GM21576 (cell line): ENCODE measurements at regions not wholly inside any gene's neighbourhood (a gene's known extent, or its start where the extent isn't known, plus 50 kb on each side); places are given as distances from the start of the nearest gene placed in this dataset.

Source experiments
- ATAC-seq: cut with Tn5 transposase; IDR thresholded peaks from one replicate; pipeline ENCODE4 v1.9.1; 2021; ENCODE audit warnings: mild to moderate bottlenecking, moderate library complexity; ENCODE audit not compliant: unreplicated experiment

DNA sequence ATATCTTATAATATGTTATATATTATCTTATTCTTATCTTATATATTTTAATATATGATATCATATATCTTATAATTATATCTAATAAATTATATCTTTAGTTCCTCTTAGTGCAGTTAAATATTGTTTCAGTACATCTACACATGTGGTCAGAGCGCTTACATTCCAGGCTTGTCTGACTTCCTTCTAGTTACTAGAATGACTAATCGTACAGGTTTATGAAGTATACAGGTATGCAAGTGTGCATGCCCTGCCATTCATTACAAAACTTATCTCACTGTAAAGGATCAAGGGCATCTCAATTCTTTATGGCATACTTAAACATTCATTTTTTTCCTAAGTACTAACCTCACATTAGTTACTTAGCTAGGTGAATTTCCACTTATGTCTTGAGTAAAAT, 1278.0 kb upstream of the MAP3K7 start:
- no peak for ATAC-seq

DNA sequence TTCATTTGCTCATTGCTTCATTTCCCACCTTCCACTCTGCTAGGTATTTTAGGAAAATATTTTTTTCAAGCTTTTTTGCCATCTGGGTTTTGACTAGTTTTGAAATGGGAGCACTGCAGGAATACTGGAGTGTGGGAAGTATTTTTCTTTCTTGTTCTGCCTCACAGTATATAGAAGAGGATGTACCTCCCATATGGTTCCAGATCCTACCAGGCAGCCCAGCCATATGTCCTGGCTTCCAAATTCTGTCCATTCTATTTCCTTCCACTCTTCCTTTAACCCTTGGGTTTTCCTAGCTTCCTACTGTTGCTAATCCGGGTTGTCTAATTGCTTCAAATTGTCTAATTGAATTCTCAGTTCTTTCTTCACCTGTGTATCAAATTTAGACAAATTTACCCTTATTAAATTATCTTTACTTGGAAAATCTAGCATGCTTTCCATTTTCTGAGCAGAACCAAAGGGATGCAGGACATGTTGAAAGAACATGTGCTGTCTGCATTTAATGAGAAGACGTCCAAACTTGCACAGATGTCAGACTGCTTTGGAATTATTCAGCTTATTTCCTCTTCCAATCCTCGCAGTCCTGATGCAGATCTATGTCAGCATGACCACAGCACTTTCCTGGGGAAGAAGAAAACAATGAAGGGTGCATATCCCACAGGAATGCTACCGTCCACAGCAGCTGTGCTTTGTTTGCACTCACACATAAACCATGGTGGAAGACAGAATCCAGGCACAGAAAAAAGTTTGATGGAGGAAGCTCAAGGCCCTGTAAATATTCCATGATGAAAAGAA, 1273.9 kb upstream of the MAP3K7 start:
- ATAC-seq, result no peak

DNA sequence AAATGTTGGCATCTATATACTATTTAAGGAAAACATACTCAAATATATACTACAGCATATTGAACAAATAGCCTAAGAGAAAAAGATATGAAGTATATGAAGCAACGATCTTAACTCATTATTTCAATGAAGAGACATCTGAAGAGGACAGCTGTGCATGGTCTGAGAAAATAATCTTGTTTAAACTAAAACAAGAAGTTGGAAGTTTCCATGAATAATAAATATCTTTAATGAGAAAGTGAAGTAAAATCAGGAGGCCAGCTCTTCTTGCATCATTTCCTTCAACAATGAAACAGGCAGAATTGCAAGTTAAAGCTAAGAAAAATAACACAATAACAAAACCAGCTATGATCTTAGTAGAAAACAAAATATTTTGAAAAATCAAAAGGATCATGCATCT, 1265.4 kb upstream of the MAP3K7 start:
- no peak for ATAC-seq

DNA sequence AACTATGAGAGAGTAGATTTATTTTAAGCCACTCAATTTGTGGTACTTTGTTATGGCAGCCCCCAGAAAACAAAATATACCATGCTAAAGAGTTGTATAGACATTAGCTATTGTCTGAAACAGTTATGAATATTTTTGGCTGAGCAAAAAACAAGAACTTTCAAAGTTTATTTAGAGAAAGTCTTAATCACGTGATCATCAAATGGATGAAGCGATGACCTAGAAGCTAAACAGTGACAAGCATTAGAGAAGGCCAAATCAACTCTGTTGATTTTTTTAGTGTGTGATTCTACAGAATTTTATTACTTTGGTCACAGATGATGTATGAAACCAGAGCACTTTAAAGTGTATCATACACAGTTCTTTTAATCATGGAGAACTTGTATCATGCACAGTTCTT, 1247.9 kb upstream of the MAP3K7 start:
- ATAC-seq, result no peak

DNA sequence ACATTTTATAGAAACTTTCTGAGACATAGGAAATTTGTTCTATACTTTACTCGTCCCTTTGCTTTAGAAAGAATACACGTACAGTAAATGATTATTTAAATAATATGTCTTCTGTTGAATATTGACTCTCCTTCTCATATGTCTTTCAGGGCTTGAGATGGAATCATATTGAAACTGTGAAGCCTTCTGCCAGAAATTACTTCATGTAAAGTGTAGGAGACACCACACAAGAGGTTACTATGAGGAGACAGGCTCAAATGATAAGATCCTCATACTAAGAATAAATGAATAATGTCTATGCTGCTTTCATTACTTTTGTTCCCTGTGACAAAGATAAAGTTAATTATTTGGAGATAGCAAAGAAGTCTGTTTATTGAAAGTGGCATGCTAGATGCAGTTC, 1240.3 kb upstream of the MAP3K7 start:
- no peak for ATAC-seq

DNA sequence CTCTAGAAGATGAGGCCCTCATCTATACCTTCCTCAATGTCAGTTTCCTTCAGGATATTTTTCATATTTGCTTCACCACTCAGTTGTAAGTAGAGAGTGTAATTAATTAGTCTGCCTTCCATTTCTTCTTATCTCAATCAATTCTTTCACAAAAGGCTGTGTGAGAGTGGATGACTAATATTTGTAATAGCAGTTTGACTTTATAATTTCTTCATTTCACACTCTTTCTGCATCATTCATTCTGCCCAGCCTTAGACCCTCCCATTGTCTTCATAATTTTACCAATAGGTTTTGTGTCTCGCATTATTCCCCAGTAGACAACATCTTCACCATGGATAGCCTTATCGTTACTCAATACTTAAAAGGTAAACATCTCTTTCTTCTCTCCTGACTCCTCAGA, 1239.3 kb upstream of the MAP3K7 start:
- ATAC-seq, result no peak

DNA sequence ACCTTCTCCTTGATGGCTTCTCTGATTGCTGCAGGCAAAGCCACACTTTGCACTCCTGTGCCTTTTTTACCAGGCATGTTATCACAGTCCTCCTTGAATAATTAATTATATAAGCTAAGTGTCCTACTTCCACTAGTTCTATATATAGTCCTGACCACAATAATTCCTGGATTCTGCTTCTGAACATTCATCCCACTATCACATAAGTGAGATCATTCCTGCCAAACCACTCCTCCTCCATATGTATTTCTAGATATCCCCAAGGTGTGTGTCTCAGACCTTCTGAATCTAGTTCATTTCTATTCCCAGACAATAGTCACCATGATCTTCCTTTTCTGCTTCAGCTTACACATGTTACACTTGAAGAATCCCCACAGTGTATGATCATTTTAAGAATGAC, 1237.5 kb upstream of the MAP3K7 start:
- no peak for ATAC-seq

DNA sequence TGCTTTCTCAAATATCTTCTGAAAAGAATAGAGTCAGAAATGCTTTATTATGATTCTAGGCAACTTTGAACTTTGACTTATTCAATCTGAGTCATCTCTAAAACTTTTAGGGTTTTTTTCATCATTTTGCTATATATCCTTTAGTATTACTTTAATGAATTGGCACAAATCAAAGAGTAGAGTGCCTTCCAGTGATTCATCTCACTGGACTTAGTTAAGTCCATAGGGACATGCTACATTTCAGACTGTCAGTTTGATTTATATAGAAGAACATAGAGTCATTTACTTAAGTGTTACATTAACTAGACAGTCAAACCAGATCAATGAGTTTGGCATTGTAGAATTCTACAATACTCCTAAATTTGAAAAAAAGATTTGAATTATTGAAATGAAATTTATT, 1235.7 kb upstream of the MAP3K7 start:
- no peak for ATAC-seq

DNA sequence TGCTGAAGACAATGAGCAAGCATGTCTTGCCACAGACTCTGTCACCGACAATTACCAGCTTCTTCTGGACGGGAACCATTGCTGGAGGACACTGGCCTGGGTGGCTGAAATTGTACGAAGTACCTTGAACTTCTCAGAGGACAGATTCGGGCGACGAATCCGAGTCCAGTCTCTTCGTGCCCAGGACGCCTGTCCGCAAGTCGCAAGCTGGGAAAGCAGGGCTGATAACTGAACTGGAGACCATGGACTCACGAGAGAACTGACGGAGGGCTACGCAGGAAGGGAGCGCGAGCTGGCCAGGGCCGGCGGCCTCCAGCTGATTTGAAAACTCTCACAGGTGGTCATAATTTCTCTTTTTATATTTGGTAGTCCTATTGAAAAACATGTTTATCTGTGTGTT, 1229.5 kb upstream of the MAP3K7 start:
- no peak for ATAC-seq

DNA sequence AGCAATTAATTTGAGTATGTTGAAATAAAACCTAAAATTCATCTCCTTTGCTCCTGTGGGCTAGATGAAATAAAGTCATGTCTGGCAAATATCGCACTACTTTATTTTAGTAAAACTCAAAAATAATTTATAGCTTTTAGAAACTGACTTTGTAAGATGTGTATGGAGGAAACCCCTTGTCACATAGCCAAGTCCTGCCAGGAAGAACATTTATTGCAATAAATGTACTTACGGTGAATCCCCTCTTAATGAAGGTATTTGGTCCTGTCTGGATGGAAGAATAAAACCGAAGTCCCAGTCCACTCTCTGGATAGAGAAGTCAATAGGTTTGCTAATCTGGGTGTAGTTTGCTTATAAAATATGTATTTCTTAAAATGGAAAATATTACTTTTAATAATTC, 1226.8 kb upstream of the MAP3K7 start:
- no peak for ATAC-seq

DNA sequence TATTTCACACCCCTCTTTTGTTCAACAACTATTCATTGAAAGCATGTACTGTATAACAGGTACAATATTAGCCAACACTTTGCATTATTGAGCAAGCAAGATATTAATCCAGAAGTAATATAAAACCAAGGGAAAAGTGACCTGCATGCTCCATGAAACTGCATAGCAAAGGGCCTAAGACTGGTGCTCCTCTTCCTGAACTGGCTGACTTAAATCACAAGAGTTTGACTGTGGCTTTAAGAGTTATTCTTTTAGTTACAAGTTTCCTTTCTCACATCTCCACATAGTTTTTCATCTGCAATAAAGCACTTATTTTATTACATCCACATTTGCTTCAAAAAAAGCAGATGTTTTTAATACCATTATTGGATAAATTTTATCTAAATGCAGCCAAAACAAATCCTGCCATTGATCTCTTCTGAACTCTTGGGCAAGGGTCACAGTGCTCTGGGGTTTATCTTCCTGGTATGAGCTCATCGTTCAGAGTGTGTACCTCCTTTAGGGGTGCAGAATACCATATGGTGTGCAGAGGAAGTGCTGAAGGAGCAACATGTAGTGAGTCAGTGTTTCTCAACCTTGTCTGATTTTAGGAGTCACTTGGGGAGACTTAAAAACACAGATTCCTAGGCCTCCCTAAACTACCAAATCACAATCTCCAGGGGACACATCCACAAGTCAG, 1225.9 kb upstream of the MAP3K7 start:
- ATAC-seq, result no peak

DNA sequence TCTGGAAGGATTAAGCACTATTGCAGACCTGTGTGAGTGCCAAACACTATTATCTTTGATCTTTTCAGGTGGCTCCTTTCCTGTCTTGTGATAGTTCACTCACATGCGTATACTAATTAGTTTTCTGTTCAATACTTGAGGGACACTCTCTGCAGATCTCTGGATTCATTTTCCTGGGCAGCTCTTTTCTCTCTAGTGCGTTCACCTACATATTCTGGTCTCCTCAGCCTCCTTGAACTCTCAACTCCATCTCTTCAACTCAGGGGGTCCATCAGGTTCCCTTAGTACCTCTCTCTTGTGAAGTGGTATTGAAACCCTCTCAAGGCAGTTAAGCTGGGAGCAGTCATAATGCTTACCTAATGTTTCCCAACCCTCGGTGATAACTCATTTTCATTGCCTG, 1218.1 kb upstream of the MAP3K7 start:
- ATAC-seq, result no peak

DNA sequence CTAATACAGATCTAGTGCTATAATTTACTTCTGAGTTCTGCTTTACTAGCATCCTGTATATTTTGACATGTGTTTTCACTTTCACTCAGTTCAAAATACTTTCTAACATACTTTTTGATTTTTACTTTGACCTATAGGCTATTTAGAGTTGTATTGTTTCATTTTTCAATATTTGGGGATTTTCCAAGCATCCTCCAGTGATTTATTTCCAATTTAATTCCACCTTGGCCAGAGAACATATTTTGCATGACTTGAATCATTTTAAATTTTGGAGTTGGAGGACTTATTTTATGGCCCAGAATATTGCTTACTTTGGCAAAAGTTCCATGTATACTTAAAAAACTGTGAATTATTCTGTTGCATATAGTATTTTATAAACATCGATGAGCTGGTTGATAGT, 1215.6 kb upstream of the MAP3K7 start:
- ATAC-seq, result no peak

DNA sequence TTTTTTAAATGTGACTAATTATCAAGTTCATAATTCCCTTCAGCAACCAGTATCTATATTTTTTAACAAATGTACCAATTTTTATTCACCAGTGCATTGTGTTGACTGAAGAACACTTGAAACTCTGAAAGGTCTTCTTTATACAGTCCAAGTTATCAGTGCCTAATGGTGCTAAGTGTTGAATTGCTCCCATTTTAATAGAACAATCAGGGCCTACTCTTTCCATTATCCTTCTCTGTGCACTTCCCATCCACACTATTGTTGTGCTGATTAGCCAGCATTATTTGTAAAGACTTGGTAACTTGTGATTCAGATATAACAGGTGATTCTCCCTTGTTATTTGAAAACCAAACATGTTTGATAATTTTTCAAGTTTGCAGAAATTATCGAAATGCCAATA, 1209.7 kb upstream of the MAP3K7 start:
- no peak for ATAC-seq

DNA sequence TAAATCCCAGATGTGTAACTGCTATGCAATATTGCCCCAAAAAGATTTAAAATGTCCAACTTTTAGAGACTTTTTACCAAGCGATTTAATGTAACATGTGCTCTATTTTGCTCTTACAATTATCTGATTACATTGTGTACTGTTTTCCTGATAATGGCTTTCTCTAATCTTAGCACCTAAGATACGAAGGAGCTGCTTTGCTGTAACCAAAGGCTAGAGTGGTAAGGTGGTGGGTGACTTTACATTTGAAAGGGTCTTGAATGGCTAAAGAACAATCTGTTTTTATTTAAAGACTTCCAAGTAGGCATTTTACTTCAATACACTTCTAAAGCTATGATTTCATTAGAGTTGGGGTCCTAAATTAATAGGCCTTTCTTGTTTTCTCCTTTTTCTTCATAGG, 1201.6 kb upstream of the MAP3K7 start:
- no peak for ATAC-seq

DNA sequence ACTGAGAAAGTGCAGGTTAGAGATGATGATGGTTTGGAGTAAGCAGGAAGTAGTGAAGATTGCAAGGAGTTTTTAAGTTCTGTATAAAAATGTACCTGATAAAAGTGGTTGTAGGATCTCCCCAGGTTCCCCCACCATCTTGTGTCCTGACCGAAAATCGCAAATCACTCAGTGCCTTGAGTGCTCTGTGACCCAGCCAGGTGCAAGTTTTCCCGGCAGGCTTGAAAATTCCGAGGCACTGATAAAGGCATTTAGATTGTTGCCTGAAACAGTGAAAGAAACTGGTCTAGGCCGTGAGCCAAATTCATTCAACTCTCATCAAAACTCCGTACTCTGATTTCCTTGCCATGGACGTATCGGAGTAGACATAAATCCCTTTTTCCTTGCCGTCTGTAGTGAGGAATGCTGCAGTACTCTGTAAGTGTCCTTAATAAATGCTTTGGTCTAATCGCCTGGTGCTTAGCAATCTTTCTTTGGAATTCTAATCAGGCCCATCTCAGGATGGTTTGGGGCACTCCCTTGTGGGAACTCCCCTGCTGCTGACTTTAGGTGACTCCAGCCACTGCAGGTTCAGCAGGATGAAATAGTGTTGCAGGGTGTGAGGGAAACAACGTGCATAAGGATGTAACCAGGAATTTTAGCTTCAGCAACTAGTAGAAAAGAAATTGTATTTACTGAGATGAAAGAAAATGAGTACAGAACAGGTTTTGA, 1199.8 kb upstream of the MAP3K7 start:
- no peak for ATAC-seq

DNA sequence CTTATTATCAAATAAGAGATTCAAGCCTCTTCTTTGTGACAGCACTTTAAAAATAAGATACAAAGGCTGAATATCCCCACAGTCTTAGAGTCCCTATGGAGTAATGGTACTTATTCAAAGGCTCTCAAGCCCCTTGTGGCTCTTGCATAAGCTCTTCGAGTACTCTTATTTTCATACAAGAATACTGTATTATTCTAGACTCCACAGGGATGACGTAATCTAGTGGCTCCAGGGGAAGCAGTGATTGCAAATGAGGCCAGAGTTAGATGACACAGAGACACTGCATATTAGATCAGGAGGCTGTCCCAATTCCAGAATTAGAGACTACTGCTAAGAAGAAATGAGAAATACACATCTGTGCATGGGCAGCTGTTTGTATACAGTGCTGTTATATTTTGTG, 1195.9 kb upstream of the MAP3K7 start:
- ATAC-seq, result no peak

DNA sequence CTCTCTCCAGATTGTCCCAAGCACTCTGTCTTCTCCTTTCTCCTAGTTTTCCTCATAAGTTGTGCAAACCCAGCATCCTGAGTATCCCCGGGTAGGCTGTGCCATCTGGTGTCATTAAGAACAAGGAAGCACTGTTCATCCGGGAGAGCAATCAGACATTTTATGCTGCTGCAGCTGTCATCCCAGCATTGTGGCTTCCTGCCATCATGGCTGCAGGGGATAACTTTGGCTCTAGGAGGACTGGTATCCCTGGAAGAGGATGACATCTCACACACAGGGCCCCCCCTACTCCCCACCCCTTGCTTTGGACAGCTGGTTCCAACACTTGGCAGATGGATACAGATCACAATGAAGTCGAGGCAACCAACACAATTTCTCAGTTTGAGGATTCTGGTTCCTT, 1195.1 kb upstream of the MAP3K7 start:
- ATAC-seq, result no peak

DNA sequence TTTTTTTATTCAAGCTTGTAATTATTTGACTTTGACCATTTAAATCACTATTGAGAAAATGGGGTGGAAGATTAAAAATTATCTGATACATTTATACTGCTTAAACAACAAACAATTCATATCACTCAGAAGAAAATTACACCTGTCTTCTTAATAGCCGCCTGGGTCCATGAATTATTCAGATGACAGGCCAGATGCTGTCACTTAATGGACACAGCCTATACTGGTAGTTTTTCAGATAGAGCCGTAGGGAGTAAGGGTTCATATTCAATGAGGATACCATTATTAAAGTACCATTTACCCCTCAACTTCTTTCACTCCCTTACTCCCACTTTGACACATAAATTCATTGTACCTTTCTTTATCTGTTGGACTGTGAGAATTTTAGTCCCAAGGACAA, 1193.4 kb upstream of the MAP3K7 start:
- no peak for ATAC-seq

DNA sequence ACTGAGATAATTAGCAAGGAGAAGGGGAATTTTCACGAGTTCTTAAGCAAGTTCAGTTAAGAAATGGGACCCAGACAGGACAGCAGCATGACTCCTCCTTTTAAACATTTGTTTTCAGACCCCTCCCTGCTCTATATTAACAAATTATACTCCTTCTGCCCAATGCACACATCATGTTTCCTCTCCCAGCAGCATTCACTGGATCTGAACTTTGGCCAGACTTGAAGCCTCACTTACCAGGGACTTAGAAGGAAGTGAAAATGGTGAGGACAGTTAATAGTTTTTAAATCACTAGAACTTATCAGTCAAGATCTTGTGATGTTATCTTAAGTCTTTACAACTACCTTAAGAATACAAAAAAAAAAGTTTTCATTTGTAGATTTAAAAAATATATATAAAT, 1174.7 kb upstream of the MAP3K7 start:
- ATAC-seq, result no peak

DNA sequence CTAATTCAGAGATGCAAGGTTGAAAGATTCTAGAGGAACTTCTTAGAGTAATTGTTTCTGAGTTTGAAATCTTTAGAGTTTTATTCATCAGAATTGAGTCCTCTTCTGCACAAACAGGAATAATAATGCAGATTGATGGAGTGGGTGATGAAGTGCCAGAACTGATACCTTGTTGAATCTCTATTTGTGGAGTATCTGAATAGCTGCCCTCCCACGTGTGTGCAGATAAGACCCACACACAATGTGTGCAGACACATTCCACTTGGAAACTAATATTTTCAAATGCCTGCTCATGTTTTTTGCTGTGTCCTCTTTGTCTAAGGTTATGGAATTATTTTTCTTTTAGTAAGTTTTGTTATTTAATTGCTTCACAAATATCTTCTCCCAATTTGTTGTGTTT, 1167.8 kb upstream of the MAP3K7 start:
- ATAC-seq, result no peak

DNA sequence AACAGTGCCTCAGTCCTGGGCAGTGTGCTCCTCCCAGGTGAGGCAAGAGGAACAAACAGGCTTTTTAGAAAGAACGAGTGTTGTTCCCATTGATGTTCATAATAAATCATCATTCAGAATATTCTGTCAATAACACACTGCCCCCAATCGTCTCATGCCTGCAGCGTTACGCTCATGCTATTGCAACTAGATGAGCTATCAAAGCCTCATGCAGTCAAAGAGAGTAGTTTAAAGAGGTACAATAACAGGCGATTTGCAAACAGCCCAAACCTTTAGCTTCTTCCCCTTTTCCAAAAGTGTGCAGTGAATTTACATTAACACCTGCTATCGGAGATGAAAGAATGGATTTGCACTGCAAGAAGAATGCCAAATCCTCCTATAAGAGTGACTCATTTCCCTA, 1164.7 kb upstream of the MAP3K7 start:
- no peak for ATAC-seq
